Adrenal gland (tissue), 9 donors: ENCODE measurements at regions not wholly inside any gene's neighbourhood (a gene's known extent, or its start where the extent isn't known, plus 50 kb on each side); places are given as distances from the start of the nearest gene placed in this dataset.

Experiments used
- DNase-seq, 7 donors: peaks; one replicate each; pipeline ENCODE4 v3.0.0-alpha.2; 2019 to 2020
- H3K27ac ChIP-seq, 5 donors: fragments of 200-600 bp; sonication (generic) in 4 of 5; 1 replicate in 3 of 5; 2 replicates in 2 of 5; pipeline versions ENCODE4 v1.5.1 to v1.8.0; 2016 to 2020; ENCODE audit warnings: mild to moderate bottlenecking in 1 of 5
- H3K27me3 ChIP-seq: fragments of 200-600 bp; 2 replicates; pipeline ENCODE4 v1.8.0; 2021
- H3K36me3 ChIP-seq, 2 donors: fragments of 200-600 bp; replicated peaks in 1 of 2; 1 replicate in 1 of 2; 2 replicates in 1 of 2; pipeline versions ENCODE4 v1.5.1 to v1.8.0; 2018 to 2022
- H3K4me1 ChIP-seq, 2 donors: fragments of 200-600 bp; replicated peaks in 1 of 2; 1 replicate in 1 of 2; 2 replicates in 1 of 2; pipeline versions ENCODE4 v1.5.1 to v1.8.0; 2018 to 2021
- H3K4me3 ChIP-seq, 4 donors: fragments of 200-600 bp; sonication (generic) in 3 of 4; one replicate each; pipeline ENCODE4 v1.5.1; 2016 to 2018
- H3K9me3 ChIP-seq, 3 donors: fragments of 200-600 bp; sonication (generic) in 1 of 3; replicated peaks in 1 of 3; 1 replicate in 2 of 3; 2 replicates in 1 of 3; pipeline versions ENCODE4 v1.5.1 to v1.8.0; 2016 to 2021
- POLR2A ChIP-seq, 2 donors: fragments of 450-650 bp; IDR thresholded peaks; one replicate each; pipeline ENCODE4 v1.6.1; 2017; ENCODE audit warnings: antibody characterized with exemption in 2 of 2, mild to moderate bottlenecking in 2 of 2, moderate library complexity in 1 of 2
- WGBS, 4 donors: extraction: QIAGEN DNeasy Blood & Tissue Kit in 2 of 4; methylation state at CpG; one replicate each; pipeline versions ENCODE4 v1.1.5 to v1.1.7; 2013 to 2017; 5-methylcytosine and 5-hydroxymethylcytosine counted together
- intact Hi-C, 2 donors: fragments of 100-400 bp; cut with DNase I; formaldehyde crosslinking; loops; one replicate each; pipeline versions ENCODE4 v1.14.1 to v1.15.0; 2022 to 2023
- TF ChIP-seq, protein P1 (sequence below), 6 experiments: fragments of 450-650 bp in 4 of 6; fragments of 200-600 bp in 2 of 6; sonication (generic) in 1 of 6; IDR thresholded peaks; 1 replicate in 5 of 6; 2 replicates in 1 of 6; pipeline versions ENCODE4 v1.5.1 to v1.8.0; 2016 to 2021; ENCODE audit warnings: antibody characterized with exemption in 6 of 6, mild to moderate bottlenecking in 2 of 6, moderate library complexity in 1 of 6
- donor health status: healthy with polysubstance abuse.
- donor health status: Bipolar disorder and iron deficiency.
- donor health status: DM: yes; HTN: yes; CAD: no.
- donor health status: DM: no; HTN: no; CAD: no.
- donor health status: DM: no; HTN: no; CAD: no.

DNA sequence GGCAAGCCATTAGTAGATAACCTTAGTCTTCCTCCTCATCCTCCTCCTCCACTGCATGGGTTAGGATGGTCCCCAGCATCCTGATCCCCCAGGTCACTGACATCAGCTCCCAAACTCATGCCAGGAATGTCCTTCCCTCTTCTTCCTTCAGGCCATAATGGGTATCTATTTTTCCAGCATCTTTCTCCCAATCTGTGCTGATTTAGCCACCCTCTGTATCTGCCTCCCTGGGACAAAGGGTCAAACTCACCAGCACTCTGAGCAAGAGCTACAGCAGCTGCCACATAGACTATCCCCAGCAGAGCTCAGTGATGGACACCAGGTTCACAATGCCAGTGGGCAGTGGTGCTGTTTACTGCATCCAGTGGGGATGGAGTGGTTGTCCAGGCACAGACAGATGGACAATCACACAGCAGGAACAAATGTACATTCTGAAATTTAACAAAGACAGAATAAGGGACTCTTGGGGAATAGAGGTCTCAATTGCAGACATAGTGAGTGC, 115.2 kb upstream of the TOP3B start:
- no peaks in the 10 kb centered on the region for H3K36me3 ChIP-seq
- TF ChIP-seq, protein P1, sequence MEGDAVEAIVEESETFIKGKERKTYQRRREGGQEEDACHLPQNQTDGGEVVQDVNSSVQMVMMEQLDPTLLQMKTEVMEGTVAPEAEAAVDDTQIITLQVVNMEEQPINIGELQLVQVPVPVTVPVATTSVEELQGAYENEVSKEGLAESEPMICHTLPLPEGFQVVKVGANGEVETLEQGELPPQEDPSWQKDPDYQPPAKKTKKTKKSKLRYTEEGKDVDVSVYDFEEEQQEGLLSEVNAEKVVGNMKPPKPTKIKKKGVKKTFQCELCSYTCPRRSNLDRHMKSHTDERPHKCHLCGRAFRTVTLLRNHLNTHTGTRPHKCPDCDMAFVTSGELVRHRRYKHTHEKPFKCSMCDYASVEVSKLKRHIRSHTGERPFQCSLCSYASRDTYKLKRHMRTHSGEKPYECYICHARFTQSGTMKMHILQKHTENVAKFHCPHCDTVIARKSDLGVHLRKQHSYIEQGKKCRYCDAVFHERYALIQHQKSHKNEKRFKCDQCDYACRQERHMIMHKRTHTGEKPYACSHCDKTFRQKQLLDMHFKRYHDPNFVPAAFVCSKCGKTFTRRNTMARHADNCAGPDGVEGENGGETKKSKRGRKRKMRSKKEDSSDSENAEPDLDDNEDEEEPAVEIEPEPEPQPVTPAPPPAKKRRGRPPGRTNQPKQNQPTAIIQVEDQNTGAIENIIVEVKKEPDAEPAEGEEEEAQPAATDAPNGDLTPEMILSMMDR (IDR thresholded peaks at IDR 0.05) = no peak
- no peak for TF ChIP-seq POLR2A (IDR thresholded peaks at IDR 0.05)
- intact Hi-C loops = no loop called here
- H3K27me3 ChIP-seq = no peaks in the 10 kb centered on the region
- no peak overlapping the region for H3K4me3 ChIP-seq
- no peak for DNase-seq
- no peaks in the 10 kb centered on the region for H3K4me1 ChIP-seq
- H3K9me3 ChIP-seq = no peaks in the 10 kb centered on the region
- no peak overlapping the region for H3K27ac ChIP-seq

DNA sequence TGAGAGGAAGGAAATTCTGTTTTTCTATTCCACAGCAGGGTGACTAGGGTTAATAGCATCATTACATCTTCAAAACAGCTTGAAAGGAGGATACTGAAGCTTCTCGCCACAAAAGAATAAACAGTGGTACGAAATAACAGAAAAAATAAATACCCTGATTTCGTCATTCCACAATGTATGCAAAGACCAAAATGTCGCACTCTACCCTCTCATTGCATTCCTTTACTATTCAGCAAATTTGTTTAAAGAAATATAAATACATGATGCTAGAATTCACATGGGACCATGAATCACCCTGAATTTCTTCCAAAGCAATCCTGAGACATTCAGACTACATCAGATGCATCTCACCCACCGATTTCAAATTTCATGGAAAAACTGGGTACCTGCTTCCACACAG, 112.3 kb upstream of the TOP3B start:
- Histone ChIP-seq H3K27ac (no peak overlapping the region), H3K4me1 (no peaks in the 10 kb centered on the region), H3K9me3 (no peaks in the 10 kb centered on the region), H3K4me3 (no peak overlapping the region), H3K36me3 (no peaks in the 10 kb centered on the region), H3K27me3 (peaks cover 9% of the 10 kb centered on the region)
- no peak for TF ChIP-seq POLR2A (IDR thresholded peaks at IDR 0.05)
- TF ChIP-seq, protein P1 (IDR thresholded peaks at IDR 0.05) = no peak
- intact Hi-C loops = no loop called here
- no peak for DNase-seq
- WGBS, 4 donors = 74 to 84% (median 81%) methylated on average over 5 of the region's 5 CpGs

DNA sequence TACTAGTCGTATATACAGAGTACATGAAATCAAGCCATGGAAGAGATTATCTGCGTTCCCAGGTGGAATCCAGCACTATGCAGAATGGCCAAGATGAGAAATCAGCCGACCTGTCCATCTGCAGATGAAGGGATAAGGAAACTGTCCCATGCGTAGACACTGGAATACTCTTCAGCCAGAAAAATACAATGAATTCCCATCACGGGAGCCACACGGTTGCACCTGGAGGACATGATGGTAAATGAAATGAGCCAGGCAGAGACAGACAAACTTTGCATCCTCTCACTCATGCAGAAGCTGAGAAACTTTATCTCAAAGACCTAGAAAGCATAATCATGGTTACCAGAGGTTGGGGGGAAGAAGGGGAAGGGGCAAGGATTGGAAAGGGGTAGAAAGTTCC, 111.9 kb upstream of the TOP3B start:
- intact Hi-C loops = no loop called here
- TF ChIP-seq POLR2A (IDR thresholded peaks at IDR 0.05) = no peak
- TF ChIP-seq, protein P1 (IDR thresholded peaks at IDR 0.05) = no peak
- Histone ChIP-seq H3K36me3 (no peaks in the 10 kb centered on the region), H3K27ac (no peak overlapping the region), H3K4me3 (no peak overlapping the region), H3K27me3 (peaks cover 9% of the 10 kb centered on the region), H3K4me1 (no peaks in the 10 kb centered on the region), H3K9me3 (no peaks in the 10 kb centered on the region)
- no peak for DNase-seq
- WGBS, 4 donors = 68 to 75% (median 71%) methylated on average over 6 of the region's 6 CpGs

DNA sequence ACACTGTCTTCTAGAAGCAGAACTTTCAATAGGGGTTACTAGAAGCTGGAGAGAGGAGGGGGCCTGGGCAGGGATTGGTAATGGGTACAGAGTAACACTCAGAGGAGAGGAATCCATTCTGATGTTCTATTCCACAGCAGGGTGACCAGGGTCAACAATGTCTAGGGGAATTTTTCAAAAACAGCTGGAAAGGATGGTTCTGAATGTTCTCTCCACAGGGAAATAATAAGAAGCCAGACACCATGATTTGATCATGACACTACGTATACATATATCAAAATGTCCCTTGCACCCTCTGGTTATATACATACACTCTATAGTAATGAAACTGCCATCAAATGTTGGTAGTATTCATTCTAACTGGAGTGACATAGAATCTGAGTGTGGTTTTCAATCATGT, 111.2 kb upstream of the TOP3B start:
- Histone ChIP-seq H3K27ac (no peak overlapping the region), H3K36me3 (no peaks in the 10 kb centered on the region), H3K9me3 (no peaks in the 10 kb centered on the region), H3K4me3 (no peak overlapping the region), H3K4me1 (no peaks in the 10 kb centered on the region), H3K27me3 (peaks cover 9% of the 10 kb centered on the region)
- DNase-seq = no peak
- TF ChIP-seq, protein P1 (IDR thresholded peaks at IDR 0.05) = no peak
- TF ChIP-seq POLR2A (IDR thresholded peaks at IDR 0.05) = no peak
- 60 to 82% (median 71%) methylated on average over 1 of the region's 1 CpG for WGBS, 4 donors
- intact Hi-C loops = no loop called here
